ENCODE measurements at regions not wholly inside any gene's neighbourhood (a gene's known extent, or its start where the extent isn't known, plus 50 kb on each side); places are given as distances from the start of the nearest gene placed in this dataset.

- WGBS, 3 donors = 89 to 95% (median 92%) methylated on average over 2 of the region's 2 CpGs
- Histone ChIP-seq H3K36me3 (no peaks in the 10 kb centered on the region), H3K27me3 (no peaks in the 10 kb centered on the region), H3K27ac (no peak overlapping the region), H3K4me1 (ENCODE audit: insufficient read depth) (no peaks in the 10 kb centered on the region), H3K4me3 (no peak overlapping the region), H3K9me3 (no peaks in the 10 kb centered on the region)
- TF ChIP-seq EP300 (IDR thresholded peaks at IDR 0.05) (no peak), POLR2A (IDR thresholded peaks at IDR 0.05) (no peak), CTCF (IDR thresholded peaks at IDR 0.05) (no peak)
- intact Hi-C loops (cut with DNase I) = no loop called here
- DNase-seq = no peak
These were observed 299.2 kb downstream of the LTN1 start for GRCh38 chr21:28693476-28693875.

DNA sequence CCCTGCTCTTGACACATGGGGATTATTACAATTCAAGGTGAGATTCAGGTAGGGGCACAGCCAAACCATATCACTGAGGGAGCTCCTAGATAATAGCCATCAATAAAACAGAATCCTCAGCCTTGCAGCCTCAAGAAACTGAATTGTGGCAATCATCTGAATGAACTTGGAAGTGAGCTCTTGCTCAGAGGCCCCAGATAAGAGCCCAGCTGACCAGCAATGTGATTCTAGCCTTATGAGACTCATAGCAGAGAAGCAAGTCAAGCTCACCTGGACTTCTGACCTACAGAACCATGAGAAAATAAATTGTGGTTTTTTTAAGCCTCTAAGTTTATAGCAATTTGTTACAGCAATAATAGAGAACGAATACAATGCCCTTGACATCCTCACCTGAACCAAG is 302.5 kb downstream of the LTN1 start:
- H3K4me3 ChIP-seq = no peak overlapping the region
- no peaks in the 10 kb centered on the region for H3K4me1 ChIP-seq (ENCODE audit: insufficient read depth)
- H3K36me3 ChIP-seq = no peaks in the 10 kb centered on the region
- WGBS, 3 donors = 79 to 85% (median 81%) methylated on average over 1 of the region's 1 CpG
- H3K9me3 ChIP-seq = no peaks in the 10 kb centered on the region
- no peak for TF ChIP-seq EP300 (IDR thresholded peaks at IDR 0.05)
- no peak for TF ChIP-seq POLR2A (IDR thresholded peaks at IDR 0.05)
- no peak for TF ChIP-seq CTCF (IDR thresholded peaks at IDR 0.05)
- intact Hi-C loops (cut with DNase I) = no loop called here
- no peak overlapping the region for H3K27ac ChIP-seq
- DNase-seq = no peak
- H3K27me3 ChIP-seq = no peaks in the 10 kb centered on the region

DNA sequence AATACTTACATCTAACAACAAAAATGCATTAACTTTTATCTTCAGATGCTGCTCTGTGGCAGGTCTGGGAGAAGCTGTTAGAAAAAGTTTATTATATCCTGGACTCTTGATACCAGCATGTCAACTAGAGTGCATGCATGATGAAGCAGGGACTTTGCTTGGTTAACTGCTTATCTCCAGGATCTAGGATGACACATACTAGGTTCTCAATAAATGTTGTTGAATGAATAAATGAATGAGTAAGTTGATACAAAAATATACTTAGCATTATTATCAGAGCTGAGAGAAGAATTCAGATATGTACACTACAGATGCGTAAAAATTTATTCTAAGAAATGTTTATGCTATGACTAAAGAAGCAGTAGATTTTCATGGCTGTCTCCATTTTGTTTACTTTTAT is 304.3 kb downstream of the LTN1 start:
- WGBS, 3 donors = 98 to 99% (median 99%) methylated on average over 1 of the region's 1 CpG
- Histone ChIP-seq H3K27ac (no peak overlapping the region), H3K27me3 (no peaks in the 10 kb centered on the region), H3K4me3 (no peak overlapping the region), H3K36me3 (no peaks in the 10 kb centered on the region), H3K9me3 (no peaks in the 10 kb centered on the region), H3K4me1 (ENCODE audit: insufficient read depth) (no peaks in the 10 kb centered on the region)
- TF ChIP-seq EP300 (IDR thresholded peaks at IDR 0.05) = no peak
- no peak for TF ChIP-seq CTCF (IDR thresholded peaks at IDR 0.05)
- TF ChIP-seq POLR2A (IDR thresholded peaks at IDR 0.05) = no peak
- no peak for DNase-seq
- intact Hi-C loops (cut with DNase I) = no loop called here

DNA sequence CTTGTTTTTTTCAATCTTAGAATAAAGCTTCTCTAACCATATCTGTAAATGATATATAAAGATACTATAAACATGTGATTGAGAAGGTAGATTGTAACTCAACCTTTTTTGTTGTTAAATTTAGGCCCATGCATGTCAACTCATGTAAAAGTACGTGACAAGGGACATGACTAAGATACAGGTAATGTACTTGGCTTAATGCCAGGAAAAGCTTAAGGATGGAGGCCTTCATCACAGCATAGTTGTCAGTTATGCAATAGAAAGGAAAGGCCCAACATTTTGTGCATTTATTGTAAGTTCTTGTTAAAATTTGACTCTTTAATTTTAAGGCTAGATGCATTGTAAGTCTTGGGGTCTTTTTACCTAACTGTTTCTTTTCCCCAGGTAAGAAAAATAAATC is 305.1 kb downstream of the LTN1 start:
- TF ChIP-seq CTCF (IDR thresholded peaks at IDR 0.05) = no peak
- no peak for TF ChIP-seq EP300 (IDR thresholded peaks at IDR 0.05)
- no peak for TF ChIP-seq POLR2A (IDR thresholded peaks at IDR 0.05)
- no peaks in the 10 kb centered on the region for H3K9me3 ChIP-seq
- H3K27ac ChIP-seq = no peak overlapping the region
- H3K4me3 ChIP-seq = no peak overlapping the region
- 90 to 98% (median 94%) methylated on average over 1 of the region's 1 CpG for WGBS, 3 donors
- no peaks in the 10 kb centered on the region for H3K4me1 ChIP-seq (ENCODE audit: insufficient read depth)
- no peaks in the 10 kb centered on the region for H3K27me3 ChIP-seq
- intact Hi-C loops (cut with DNase I) = no loop called here
- no peaks in the 10 kb centered on the region for H3K36me3 ChIP-seq
- no peak for DNase-seq
